DND-41 (cell line): ENCODE measurements at regions not wholly inside any gene's neighbourhood (a gene's known extent, or its start where the extent isn't known, plus 50 kb on each side); places are given as distances from the start of the nearest gene placed in this dataset.

ENCODE experiments used
- EZH2 ChIP-seq: IDR thresholded peaks from 3 replicates; pipeline ENCODE4 v1.6.1; 2012; ENCODE audit warnings: borderline replicate concordance, low read depth, mild to moderate bottlenecking, moderate library complexity, low read length, inconsistent platforms; ENCODE audit not compliant: severe bottlenecking
- TF ChIP-seq, protein P1 (sequence below): IDR thresholded peaks from 2 replicates; pipeline ENCODE4 v1.5.1; 2012; ENCODE audit warnings: borderline replicate concordance, low read length, moderate library complexity, mild to moderate bottlenecking; ENCODE audit not compliant: poor library complexity, severe bottlenecking; ENCODE audit errors: extremely low read depth

DNA sequence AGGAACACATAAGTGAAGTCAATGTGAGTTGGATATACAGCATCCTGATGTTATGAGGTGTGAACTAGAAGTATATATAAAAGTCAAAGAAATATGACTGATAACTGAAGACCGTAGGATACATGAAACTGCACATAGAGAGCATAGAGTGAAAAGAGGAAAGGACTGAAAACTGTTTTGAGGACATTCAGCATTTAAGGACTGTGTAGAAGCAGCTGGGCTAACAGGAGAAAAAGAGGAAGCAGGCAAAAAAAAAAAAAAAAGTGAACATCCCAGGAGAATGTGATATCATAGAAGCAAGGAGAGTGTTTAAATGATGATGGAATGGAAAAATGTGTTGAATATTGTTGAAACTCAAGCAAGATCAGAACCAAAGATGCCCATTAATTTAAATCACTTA is 363.5 kb downstream of the PCDH20 start:
- TF ChIP-seq, protein P1, sequence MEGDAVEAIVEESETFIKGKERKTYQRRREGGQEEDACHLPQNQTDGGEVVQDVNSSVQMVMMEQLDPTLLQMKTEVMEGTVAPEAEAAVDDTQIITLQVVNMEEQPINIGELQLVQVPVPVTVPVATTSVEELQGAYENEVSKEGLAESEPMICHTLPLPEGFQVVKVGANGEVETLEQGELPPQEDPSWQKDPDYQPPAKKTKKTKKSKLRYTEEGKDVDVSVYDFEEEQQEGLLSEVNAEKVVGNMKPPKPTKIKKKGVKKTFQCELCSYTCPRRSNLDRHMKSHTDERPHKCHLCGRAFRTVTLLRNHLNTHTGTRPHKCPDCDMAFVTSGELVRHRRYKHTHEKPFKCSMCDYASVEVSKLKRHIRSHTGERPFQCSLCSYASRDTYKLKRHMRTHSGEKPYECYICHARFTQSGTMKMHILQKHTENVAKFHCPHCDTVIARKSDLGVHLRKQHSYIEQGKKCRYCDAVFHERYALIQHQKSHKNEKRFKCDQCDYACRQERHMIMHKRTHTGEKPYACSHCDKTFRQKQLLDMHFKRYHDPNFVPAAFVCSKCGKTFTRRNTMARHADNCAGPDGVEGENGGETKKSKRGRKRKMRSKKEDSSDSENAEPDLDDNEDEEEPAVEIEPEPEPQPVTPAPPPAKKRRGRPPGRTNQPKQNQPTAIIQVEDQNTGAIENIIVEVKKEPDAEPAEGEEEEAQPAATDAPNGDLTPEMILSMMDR = no peak
- TF ChIP-seq EZH2 = no peak
